SK-N-SH treated with all-trans-retinoic acid at 6 μM for 48 hours (cell line): ENCODE measurements at regions not wholly inside any gene's neighbourhood (a gene's known extent, or its start where the extent isn't known, plus 50 kb on each side); places are given as distances from the start of the nearest gene placed in this dataset.

Experiments used
- ATAC-seq: fragments of 200-7000 bp; cut with Tn5 transposase; 3 replicates; pipeline ENCODE4 v1.9.1; 2020; ENCODE audit warnings: mild to moderate bottlenecking, moderate library complexity
- ARNTL ChIP-seq: fragments of 450-650 bp; formaldehyde crosslinking; IDR thresholded peaks from 2 replicates; pipeline ENCODE4 v1.5.0; 2020; ENCODE audit warnings: low read depth, mild to moderate bottlenecking, moderate library complexity, borderline replicate concordance
- BACH2 ChIP-seq: fragments of 250-450 bp; sonication (Bioruptor Pico); IDR thresholded peaks from 2 replicates; pipeline ENCODE4 v1.9.0; 2021; ENCODE audit warnings: mild to moderate bottlenecking, borderline replicate concordance
- CSDC2 ChIP-seq: fragments of 250-450 bp; sonication (Bioruptor Pico); IDR thresholded peaks from 2 replicates; pipeline ENCODE4 v1.5.0; 2020; ENCODE audit warnings: mild to moderate bottlenecking, moderate library complexity
- ESRRG ChIP-seq: fragments of 250-450 bp; sonication (Bioruptor Pico); IDR thresholded peaks from 2 replicates; pipeline ENCODE4 v1.6.1; 2021; ENCODE audit warnings: mild to moderate bottlenecking
- GLIS3 ChIP-seq: fragments of 250-450 bp; sonication (Bioruptor Pico); IDR thresholded peaks from 2 replicates; pipeline ENCODE4 v1.5.0; 2020; ENCODE audit warnings: mild to moderate bottlenecking, moderate library complexity
- ISL1 ChIP-seq: fragments of 250-450 bp; sonication (Bioruptor Pico); IDR thresholded peaks from 2 replicates; pipeline ENCODE4 v2.1.2; 2022; ENCODE audit warnings: mild to moderate bottlenecking, moderate library complexity
- OSR1 ChIP-seq: fragments of 250-450 bp; sonication (Bioruptor Pico); IDR thresholded peaks from 2 replicates; pipeline ENCODE4 v1.8.0; 2022; ENCODE audit warnings: moderate library complexity, mild to moderate bottlenecking, inconsistent platforms
- POU6F1 ChIP-seq: fragments of 250-450 bp; sonication (Bioruptor Pico); IDR thresholded peaks from 2 replicates; pipeline ENCODE4 v1.8.0; 2021; ENCODE audit warnings: low read depth, mild to moderate bottlenecking, moderate library complexity, borderline replicate concordance
- PPARA ChIP-seq: fragments of 250-450 bp; sonication (Bioruptor Pico); IDR thresholded peaks from 2 replicates; pipeline ENCODE4 v1.5.0; 2020; ENCODE audit warnings: mild to moderate bottlenecking, borderline replicate concordance
- RARB ChIP-seq: fragments of 250-450 bp; sonication (Bioruptor Pico); IDR thresholded peaks from 2 replicates; pipeline ENCODE4 v1.8.0; 2021; ENCODE audit warnings: mild to moderate bottlenecking, moderate library complexity
- SNAI2 ChIP-seq: fragments of 250-450 bp; sonication (Bioruptor Pico); IDR thresholded peaks from 2 replicates; pipeline ENCODE4 v1.5.0; 2020; ENCODE audit warnings: mild to moderate bottlenecking, moderate library complexity
- TCF4 ChIP-seq: fragments of 250-450 bp; sonication (Bioruptor Pico); IDR thresholded peaks from 2 replicates; pipeline ENCODE4 v1.8.0; 2021; ENCODE audit warnings: mild to moderate bottlenecking, moderate library complexity, borderline replicate concordance
- TOX ChIP-seq: fragments of 250-450 bp; sonication (Bioruptor Pico); IDR thresholded peaks from 2 replicates; pipeline ENCODE4 v1.8.0; 2021; ENCODE audit warnings: mild to moderate bottlenecking, moderate library complexity, borderline replicate concordance
- TSHZ2 ChIP-seq: fragments of 250-450 bp; sonication (Bioruptor Pico); IDR thresholded peaks from 2 replicates; pipeline ENCODE4 v1.5.0; 2020; ENCODE audit warnings: mild to moderate bottlenecking, moderate library complexity
- ZC3H10 ChIP-seq: fragments of 250-450 bp; sonication (Bioruptor Pico); IDR thresholded peaks from 2 replicates; pipeline ENCODE4 v1.5.1; 2021; ENCODE audit warnings: mild to moderate bottlenecking, moderate library complexity
- ZFP3 ChIP-seq: fragments of 250-450 bp; sonication (Bioruptor Pico); IDR thresholded peaks from 2 replicates; pipeline ENCODE4 v1.5.0; 2020; ENCODE audit warnings: mild to moderate bottlenecking, moderate library complexity
- ZFP30 ChIP-seq: fragments of 450-650 bp; formaldehyde crosslinking; IDR thresholded peaks from 2 replicates; pipeline ENCODE4 v1.5.0; 2022; ENCODE audit warnings: mild to moderate bottlenecking, moderate library complexity
- ZNF70 ChIP-seq: fragments of 450-650 bp; formaldehyde crosslinking; IDR thresholded peaks from 2 replicates; pipeline ENCODE4 v1.5.0; 2020; ENCODE audit warnings: mild to moderate bottlenecking, moderate library complexity
- ZNF8 ChIP-seq: fragments of 450-650 bp; formaldehyde crosslinking; IDR thresholded peaks from 2 replicates; pipeline ENCODE4 v1.5.0; 2020; ENCODE audit warnings: mild to moderate bottlenecking, moderate library complexity
- TF ChIP-seq, protein P1 (sequence below): fragments of 250-450 bp; sonication (Bioruptor Pico); IDR thresholded peaks from 2 replicates; pipeline ENCODE4 v1.8.0; 2020; ENCODE audit warnings: mild to moderate bottlenecking, moderate library complexity, borderline replicate concordance
- TF ChIP-seq, protein P2 (sequence below): fragments of 250-450 bp; sonication (Bioruptor Pico); IDR thresholded peaks from 2 replicates; pipeline ENCODE4 v1.5.1; 2021; ENCODE audit warnings: mild to moderate bottlenecking, moderate library complexity
- TF ChIP-seq, protein P3 (sequence below): fragments of 250-450 bp; sonication (Bioruptor Pico); IDR thresholded peaks from 2 replicates; pipeline ENCODE4 v1.5.1; 2020; ENCODE audit warnings: low read depth, mild to moderate bottlenecking, moderate library complexity

DNA sequence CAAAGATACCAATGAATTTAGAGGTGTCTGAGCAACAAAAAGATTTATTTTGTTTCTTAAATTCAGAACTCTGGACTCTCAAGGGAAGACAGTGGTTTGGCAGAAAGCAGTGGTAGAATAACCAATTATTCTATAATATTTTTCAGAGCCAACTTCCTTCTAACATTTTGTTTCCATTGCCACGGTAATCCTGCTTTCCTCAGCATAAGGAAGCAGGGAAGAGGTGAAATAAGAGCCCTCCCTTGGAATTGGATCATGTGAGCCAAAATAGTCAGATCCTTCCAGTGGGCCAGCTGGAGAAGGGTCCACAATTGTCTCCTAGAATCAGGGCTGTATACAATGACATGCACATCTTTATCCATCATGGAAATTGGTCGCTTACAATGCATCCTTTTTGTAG lies 130.0 kb upstream of the MAP1B start:
- no peak for ATAC-seq
- TF ChIP-seq ISL1 (CRISPR knock-in tag), result no peak
- TF ChIP-seq BACH2, result no peak
- no peak for TF ChIP-seq ZNF70
- TF ChIP-seq ESRRG (CRISPR knock-in tag), result no peak
- TF ChIP-seq ZC3H10 (CRISPR knock-in tag), result no peak
- TF ChIP-seq, protein P1, sequence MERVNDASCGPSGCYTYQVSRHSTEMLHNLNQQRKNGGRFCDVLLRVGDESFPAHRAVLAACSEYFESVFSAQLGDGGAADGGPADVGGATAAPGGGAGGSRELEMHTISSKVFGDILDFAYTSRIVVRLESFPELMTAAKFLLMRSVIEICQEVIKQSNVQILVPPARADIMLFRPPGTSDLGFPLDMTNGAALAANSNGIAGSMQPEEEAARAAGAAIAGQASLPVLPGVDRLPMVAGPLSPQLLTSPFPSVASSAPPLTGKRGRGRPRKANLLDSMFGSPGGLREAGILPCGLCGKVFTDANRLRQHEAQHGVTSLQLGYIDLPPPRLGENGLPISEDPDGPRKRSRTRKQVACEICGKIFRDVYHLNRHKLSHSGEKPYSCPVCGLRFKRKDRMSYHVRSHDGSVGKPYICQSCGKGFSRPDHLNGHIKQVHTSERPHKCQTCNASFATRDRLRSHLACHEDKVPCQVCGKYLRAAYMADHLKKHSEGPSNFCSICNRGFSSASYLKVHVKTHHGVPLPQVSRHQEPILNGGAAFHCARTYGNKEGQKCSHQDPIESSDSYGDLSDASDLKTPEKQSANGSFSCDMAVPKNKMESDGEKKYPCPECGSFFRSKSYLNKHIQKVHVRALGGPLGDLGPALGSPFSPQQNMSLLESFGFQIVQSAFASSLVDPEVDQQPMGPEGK (CRISPR knock-in tag), result no peak
- TF ChIP-seq TSHZ2 (CRISPR knock-in tag), result no peak
- TF ChIP-seq, protein P2, sequence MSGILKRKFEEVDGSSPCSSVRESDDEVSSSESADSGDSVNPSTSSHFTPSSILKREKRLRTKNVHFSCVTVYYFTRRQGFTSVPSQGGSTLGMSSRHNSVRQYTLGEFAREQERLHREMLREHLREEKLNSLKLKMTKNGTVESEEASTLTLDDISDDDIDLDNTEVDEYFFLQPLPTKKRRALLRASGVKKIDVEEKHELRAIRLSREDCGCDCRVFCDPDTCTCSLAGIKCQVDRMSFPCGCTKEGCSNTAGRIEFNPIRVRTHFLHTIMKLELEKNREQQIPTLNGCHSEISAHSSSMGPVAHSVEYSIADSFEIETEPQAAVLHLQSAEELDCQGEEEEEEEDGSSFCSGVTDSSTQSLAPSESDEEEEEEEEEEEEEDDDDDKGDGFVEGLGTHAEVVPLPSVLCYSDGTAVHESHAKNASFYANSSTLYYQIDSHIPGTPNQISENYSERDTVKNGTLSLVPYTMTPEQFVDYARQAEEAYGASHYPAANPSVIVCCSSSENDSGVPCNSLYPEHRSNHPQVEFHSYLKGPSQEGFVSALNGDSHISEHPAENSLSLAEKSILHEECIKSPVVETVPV (CRISPR knock-in tag), result no peak
- TF ChIP-seq ZFP3 (CRISPR knock-in tag), result no peak
- no peak for TF ChIP-seq OSR1
- TF ChIP-seq SNAI2 (CRISPR knock-in tag), result no peak
- TF ChIP-seq RARB, result no peak
- no peak for TF ChIP-seq ZFP30 (CRISPR knock-in tag)
- no peak for TF ChIP-seq ARNTL (CRISPR knock-in tag)
- TF ChIP-seq TCF4 (CRISPR knock-in tag), result no peak
- TF ChIP-seq, protein P3, sequence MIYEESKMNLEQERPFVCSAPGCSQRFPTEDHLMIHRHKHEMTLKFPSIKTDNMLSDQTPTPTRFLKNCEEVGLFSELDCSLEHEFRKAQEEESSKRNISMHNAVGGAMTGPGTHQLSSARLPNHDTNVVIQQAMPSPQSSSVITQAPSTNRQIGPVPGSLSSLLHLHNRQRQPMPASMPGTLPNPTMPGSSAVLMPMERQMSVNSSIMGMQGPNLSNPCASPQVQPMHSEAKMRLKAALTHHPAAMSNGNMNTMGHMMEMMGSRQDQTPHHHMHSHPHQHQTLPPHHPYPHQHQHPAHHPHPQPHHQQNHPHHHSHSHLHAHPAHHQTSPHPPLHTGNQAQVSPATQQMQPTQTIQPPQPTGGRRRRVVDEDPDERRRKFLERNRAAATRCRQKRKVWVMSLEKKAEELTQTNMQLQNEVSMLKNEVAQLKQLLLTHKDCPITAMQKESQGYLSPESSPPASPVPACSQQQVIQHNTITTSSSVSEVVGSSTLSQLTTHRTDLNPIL (CRISPR knock-in tag), result no peak
- TF ChIP-seq CSDC2 (CRISPR knock-in tag), result no peak

- no peak for ATAC-seq
- TF ChIP-seq ARNTL (CRISPR knock-in tag) (no peak), PPARA (CRISPR knock-in tag) (no peak), TSHZ2 (CRISPR knock-in tag) (no peak), POU6F1 (CRISPR knock-in tag) (no peak), ZNF70 (no peak), ZFP3 (CRISPR knock-in tag) (no peak), ZNF8 (CRISPR knock-in tag) (no peak), RARB (no peak), ESRRG (CRISPR knock-in tag) (no peak), CSDC2 (CRISPR knock-in tag) (no peak), BACH2 (no peak), ZFP30 (CRISPR knock-in tag) (no peak), TOX (CRISPR knock-in tag) (no peak), ZC3H10 (CRISPR knock-in tag) (no peak), SNAI2 (CRISPR knock-in tag) (no peak), GLIS3 (no peak), OSR1 (no peak), TCF4 (CRISPR knock-in tag) (no peak)
- TF ChIP-seq, protein P1 (CRISPR knock-in tag), result no peak
- TF ChIP-seq, protein P2 (CRISPR knock-in tag), result no peak
Observed at GRCh38 chr5:71978216-71978615, 129.1 kb upstream of the MAP1B start.
